ENCODE measurements at regions not wholly inside any gene's neighbourhood (a gene's known extent, or its start where the extent isn't known, plus 50 kb on each side); places are given as distances from the start of the nearest gene placed in this dataset.

DNA sequence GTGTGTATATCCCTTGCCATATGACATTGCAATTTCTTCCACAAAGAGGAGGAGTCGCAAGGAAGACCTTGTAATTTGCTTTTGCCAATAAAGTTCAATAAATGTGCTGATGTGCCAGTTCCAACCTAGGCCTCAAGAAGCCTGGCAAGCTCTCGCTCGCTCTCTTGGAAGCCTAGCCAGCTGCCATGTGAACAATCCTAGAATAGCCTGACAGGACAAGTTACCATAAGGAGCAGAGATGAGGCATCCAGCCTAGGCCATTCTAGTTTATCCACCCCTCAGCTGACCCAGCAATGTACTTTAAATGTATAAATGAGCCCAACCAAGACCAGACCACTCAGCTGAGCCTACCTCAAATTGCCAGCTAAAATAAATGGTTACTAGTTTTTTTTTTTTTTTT lies 145.7 kb upstream of the QRFPR start:
- TF ChIP-seq, protein P1, sequence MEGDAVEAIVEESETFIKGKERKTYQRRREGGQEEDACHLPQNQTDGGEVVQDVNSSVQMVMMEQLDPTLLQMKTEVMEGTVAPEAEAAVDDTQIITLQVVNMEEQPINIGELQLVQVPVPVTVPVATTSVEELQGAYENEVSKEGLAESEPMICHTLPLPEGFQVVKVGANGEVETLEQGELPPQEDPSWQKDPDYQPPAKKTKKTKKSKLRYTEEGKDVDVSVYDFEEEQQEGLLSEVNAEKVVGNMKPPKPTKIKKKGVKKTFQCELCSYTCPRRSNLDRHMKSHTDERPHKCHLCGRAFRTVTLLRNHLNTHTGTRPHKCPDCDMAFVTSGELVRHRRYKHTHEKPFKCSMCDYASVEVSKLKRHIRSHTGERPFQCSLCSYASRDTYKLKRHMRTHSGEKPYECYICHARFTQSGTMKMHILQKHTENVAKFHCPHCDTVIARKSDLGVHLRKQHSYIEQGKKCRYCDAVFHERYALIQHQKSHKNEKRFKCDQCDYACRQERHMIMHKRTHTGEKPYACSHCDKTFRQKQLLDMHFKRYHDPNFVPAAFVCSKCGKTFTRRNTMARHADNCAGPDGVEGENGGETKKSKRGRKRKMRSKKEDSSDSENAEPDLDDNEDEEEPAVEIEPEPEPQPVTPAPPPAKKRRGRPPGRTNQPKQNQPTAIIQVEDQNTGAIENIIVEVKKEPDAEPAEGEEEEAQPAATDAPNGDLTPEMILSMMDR (IDR thresholded peaks at IDR 0.05; ENCODE audit: borderline replicate concordance, extremely low read depth, insufficient read depth): no peak
- Histone ChIP-seq H3K9ac (ENCODE audit: low read length in 3 of 3) (no peak overlapping the region), H3K36me3 (ENCODE audit: control insufficient read depth in 2 of 3, insufficient read depth in 3 of 3, low read length in 3 of 3) (no peaks in the 10 kb centered on the region), H3K9me3 (ENCODE audit: control insufficient read depth in 2 of 3, insufficient read depth in 1 of 3, low read length in 3 of 3) (no peaks in the 10 kb centered on the region), H3K4me3 (ENCODE audit: low read length in 3 of 3) (no peak overlapping the region), H3K4me1 (ENCODE audit: control insufficient read depth in 2 of 3, insufficient read depth in 2 of 3, low read depth in 1 of 3, low read length in 3 of 3) (no peaks in the 10 kb centered on the region), H3K27me3 (ENCODE audit: control insufficient read depth, insufficient read depth, low read length) (no peaks in the 10 kb centered on the region), H3K27ac (ENCODE audit: low read depth in 2 of 2, low read length in 2 of 2) (no peak overlapping the region)
- FAIRE-seq: no peak
- DNase-seq: no peak
- intact Hi-C loops (cut with DNase I): no loop called here

DNA sequence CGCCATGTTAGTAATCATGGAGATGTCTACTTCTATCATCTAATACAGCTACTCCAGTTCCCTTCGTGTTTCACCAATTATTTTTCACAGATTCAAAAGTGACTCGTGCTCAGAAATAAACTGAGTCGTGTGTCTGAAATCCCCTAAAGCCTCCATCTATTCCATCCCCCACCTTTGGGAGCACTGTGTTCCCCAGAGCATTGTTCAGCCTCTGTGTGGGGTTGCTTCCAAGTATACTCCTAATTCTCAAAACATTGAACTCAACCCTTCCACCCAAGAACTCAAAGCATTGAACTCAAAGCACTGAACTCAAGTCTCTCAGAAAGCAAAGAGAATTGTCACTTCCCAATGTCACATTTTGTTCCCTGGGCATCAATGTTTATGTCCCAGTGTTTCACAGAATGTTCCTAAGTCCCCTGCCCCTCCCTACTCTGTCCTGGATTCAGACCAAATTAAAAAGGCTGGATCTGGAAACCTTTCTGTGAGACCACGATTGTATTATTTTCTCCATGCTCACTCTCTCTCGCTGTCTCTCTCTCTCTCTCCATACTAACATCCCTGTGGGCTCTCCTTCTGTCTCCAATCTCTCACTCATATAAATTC lies 138.5 kb upstream of the QRFPR start:
- no peak for FAIRE-seq
- intact Hi-C loops (cut with DNase I): no loop called here

DNA sequence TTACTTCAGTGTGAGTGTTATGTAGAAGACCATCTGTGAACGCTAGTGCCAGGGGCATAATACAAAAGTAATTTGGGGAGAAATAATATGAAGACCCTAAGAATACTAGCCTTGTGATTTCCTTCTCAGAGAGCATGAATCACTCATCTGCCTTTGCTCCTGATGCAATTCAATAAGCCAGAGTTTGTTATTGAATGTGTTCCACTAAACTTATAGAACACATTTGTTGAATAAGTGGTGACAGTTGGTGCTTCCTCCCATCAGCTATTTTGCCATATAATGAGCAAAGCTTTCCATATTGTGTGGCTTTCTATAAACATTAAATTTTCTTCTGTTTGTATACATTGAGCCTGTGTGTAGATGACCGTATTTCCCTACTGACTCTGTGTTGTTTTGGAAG lies 136.4 kb upstream of the QRFPR start:
- Histone ChIP-seq H3K4me3 (ENCODE audit: low read length in 3 of 3) (no peak overlapping the region), H3K9me3 (ENCODE audit: control insufficient read depth in 2 of 3, insufficient read depth in 1 of 3, low read length in 3 of 3) (no peaks in the 10 kb centered on the region), H3K4me1 (ENCODE audit: control insufficient read depth in 2 of 3, insufficient read depth in 2 of 3, low read depth in 1 of 3, low read length in 3 of 3) (no peaks in the 10 kb centered on the region), H3K27ac (ENCODE audit: low read depth in 2 of 2, low read length in 2 of 2) (no peak overlapping the region), H3K36me3 (ENCODE audit: control insufficient read depth in 2 of 3, insufficient read depth in 3 of 3, low read length in 3 of 3) (no peaks in the 10 kb centered on the region), H3K27me3 (ENCODE audit: control insufficient read depth, insufficient read depth, low read length) (no peaks in the 10 kb centered on the region), H3K9ac (ENCODE audit: low read length in 3 of 3) (no peak overlapping the region)
- DNase-seq (no peak), FAIRE-seq (no peak)
- TF ChIP-seq, protein P1 (IDR thresholded peaks at IDR 0.05; ENCODE audit: borderline replicate concordance, extremely low read depth, insufficient read depth): no peak
- intact Hi-C loops (cut with DNase I): no loop called here

More for the DNA sequence above, 138.5 kb upstream of the QRFPR start:
- no peak overlapping the region for H3K27ac ChIP-seq (ENCODE audit: low read depth in 2 of 2, low read length in 2 of 2)
- H3K9me3 ChIP-seq (ENCODE audit: control insufficient read depth in 2 of 3, insufficient read depth in 1 of 3, low read length in 3 of 3): no peaks in the 10 kb centered on the region
- H3K9ac ChIP-seq (ENCODE audit: low read length in 3 of 3): no peak overlapping the region
- no peak overlapping the region for H3K4me3 ChIP-seq (ENCODE audit: low read length in 3 of 3)
- no peaks in the 10 kb centered on the region for H3K36me3 ChIP-seq (ENCODE audit: control insufficient read depth in 2 of 3, insufficient read depth in 3 of 3, low read length in 3 of 3)
- no peaks in the 10 kb centered on the region for H3K27me3 ChIP-seq (ENCODE audit: control insufficient read depth, insufficient read depth, low read length)
- no peaks in the 10 kb centered on the region for H3K4me1 ChIP-seq (ENCODE audit: control insufficient read depth in 2 of 3, insufficient read depth in 2 of 3, low read depth in 1 of 3, low read length in 3 of 3)
- no peak for DNase-seq
- TF ChIP-seq, protein P1 (IDR thresholded peaks at IDR 0.05; ENCODE audit: borderline replicate concordance, extremely low read depth, insufficient read depth): no peak

DNA sequence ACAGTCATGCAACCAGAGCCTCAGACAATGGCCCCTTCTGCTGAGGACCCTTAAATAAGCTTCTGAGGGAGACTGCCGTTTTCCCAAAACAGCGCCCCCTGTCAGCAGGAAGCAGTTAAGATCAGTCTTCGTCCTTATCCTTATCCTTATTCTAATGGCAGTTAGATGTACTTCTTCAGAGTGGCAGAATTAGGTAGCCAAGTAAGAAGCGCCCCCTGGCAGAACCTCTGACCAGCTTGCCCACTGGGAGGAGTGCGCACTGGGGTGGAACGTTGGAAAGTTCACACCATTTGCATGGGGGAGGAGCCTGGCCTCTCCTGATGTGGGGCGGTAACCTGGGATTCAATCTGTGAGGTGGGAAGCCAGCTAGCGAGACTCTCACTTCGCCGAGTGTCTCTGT lies 133.6 kb upstream of the QRFPR start:
- no peak overlapping the region for H3K9ac ChIP-seq (ENCODE audit: low read length in 3 of 3)
- no peaks in the 10 kb centered on the region for H3K27me3 ChIP-seq (ENCODE audit: control insufficient read depth, insufficient read depth, low read length)
- no peaks in the 10 kb centered on the region for H3K4me1 ChIP-seq (ENCODE audit: control insufficient read depth in 2 of 3, insufficient read depth in 2 of 3, low read depth in 1 of 3, low read length in 3 of 3)
- DNase-seq: no peak
- intact Hi-C loops (cut with DNase I): no loop called here
- no peak overlapping the region for H3K27ac ChIP-seq (ENCODE audit: low read depth in 2 of 2, low read length in 2 of 2)
- TF ChIP-seq, protein P1 (IDR thresholded peaks at IDR 0.05; ENCODE audit: borderline replicate concordance, extremely low read depth, insufficient read depth): no peak
- no peak for FAIRE-seq
- no peaks in the 10 kb centered on the region for H3K9me3 ChIP-seq (ENCODE audit: control insufficient read depth in 2 of 3, insufficient read depth in 1 of 3, low read length in 3 of 3)
- no peak overlapping the region for H3K4me3 ChIP-seq (ENCODE audit: low read length in 3 of 3)
- H3K36me3 ChIP-seq (ENCODE audit: control insufficient read depth in 2 of 3, insufficient read depth in 3 of 3, low read length in 3 of 3): no peaks in the 10 kb centered on the region

Data from kidney (tissue), 13 donors.